Keratinocyte (primary cell): ENCODE measurements at regions not wholly inside any gene's neighbourhood (a gene's known extent, or its start where the extent isn't known, plus 50 kb on each side); places are given as distances from the start of the nearest gene placed in this dataset.

Source experiments
- DNase-seq: peaks from one replicate; pipeline ENCODE4 v3.0.0-alpha.2; 2011; ENCODE audit warnings: low read depth, missing footprints, low spot score
- FAIRE-seq: peaks from 2 replicates; lab custom pipeline; 2011; peaks lifted over from hg19 to GRCh38; lab: Jason Lieb, UNC
- H2AFZ ChIP-seq: 2 replicates; pipeline ENCODE4 v1.6.0; 2012; ENCODE audit warnings: low read length, control low read depth, inconsistent platforms; ENCODE audit not compliant: control insufficient read depth
- H3K27ac ChIP-seq: 2 replicates; pipeline ENCODE4 v1.5.1; 2011; ENCODE audit warnings: low read length; ENCODE audit not compliant: control insufficient read depth, insufficient read depth
- H3K27me3 ChIP-seq: 3 replicates; pipeline ENCODE4 v1.6.0; 2011; ENCODE audit warnings: low read length; ENCODE audit not compliant: control insufficient read depth, insufficient read depth; ENCODE audit errors: extremely low read depth
- H3K36me3 ChIP-seq, 2 experiments: 2 replicates in 1 of 2; 3 replicates in 1 of 2; pipeline ENCODE4 v1.5.1; 2011; ENCODE audit warnings: low read length in 2 of 2, mild to moderate bottlenecking in 1 of 2; ENCODE audit not compliant: control insufficient read depth in 2 of 2, insufficient read depth in 2 of 2; ENCODE audit errors: extremely low read depth in 1 of 2
- H3K4me1 ChIP-seq: 3 replicates; pipeline ENCODE4 v1.5.1; 2011; ENCODE audit warnings: low read length; ENCODE audit not compliant: control insufficient read depth, insufficient read depth; ENCODE audit errors: extremely low read depth
- H3K4me2 ChIP-seq: 3 replicates; pipeline ENCODE4 v1.6.0; 2011; ENCODE audit warnings: low read depth, low read length; ENCODE audit not compliant: control insufficient read depth, insufficient read depth; ENCODE audit errors: extremely low read depth
- H3K4me3 ChIP-seq, 3 experiments: fragments of 200-600 bp in 1 of 3; sonication (generic) in 1 of 3; 2 replicates in 2 of 3; 3 replicates in 1 of 3; pipeline ENCODE4 v1.5.1; 2011 to 2016; ENCODE audit warnings: low read length in 3 of 3, mild to moderate bottlenecking in 3 of 3, control low read depth in 2 of 3, inconsistent platforms in 1 of 3, low read depth in 1 of 3, mixed read lengths in 1 of 3, mixed run types in 1 of 3, moderate library complexity in 1 of 3; ENCODE audit not compliant: control insufficient read depth in 2 of 3, insufficient read depth in 2 of 3; ENCODE audit errors: extremely low read depth in 1 of 3
- H3K79me2 ChIP-seq: 2 replicates; pipeline ENCODE4 v1.6.0; 2012; ENCODE audit warnings: low read length; ENCODE audit not compliant: control insufficient read depth, insufficient read depth
- H3K9ac ChIP-seq: 3 replicates; pipeline ENCODE4 v1.6.0; 2011; ENCODE audit warnings: low read length; ENCODE audit not compliant: control insufficient read depth, insufficient read depth; ENCODE audit errors: extremely low read depth
- H3K9me1 ChIP-seq: 3 replicates; pipeline ENCODE4 v1.6.0; 2011; ENCODE audit warnings: low read length; ENCODE audit not compliant: control insufficient read depth, insufficient read depth; ENCODE audit errors: extremely low read depth
- H3K9me3 ChIP-seq: 2 replicates; pipeline ENCODE4 v1.5.1; 2012; ENCODE audit warnings: low read depth, low read length; ENCODE audit not compliant: control insufficient read depth
- H4K20me1 ChIP-seq: 3 replicates; pipeline ENCODE4 v1.6.0; 2011; ENCODE audit warnings: low read length; ENCODE audit not compliant: control insufficient read depth, insufficient read depth; ENCODE audit errors: extremely low read depth
- EZH2 ChIP-seq: IDR thresholded peaks from one replicate; pipeline ENCODE4 v1.6.1; 2012; ENCODE audit warnings: inconsistent platforms, mild to moderate bottlenecking, low read length, moderate library complexity
- dilution Hi-C: fragments of 300-500 bp; cut with MboI; formaldehyde crosslinking; loops from one replicate; pipeline ENCODE4 v1.7.0; 2020; ENCODE audit warnings: low sequenced_read_pairs; ENCODE audit not compliant: extremely low pct_ligation_motif_present
- TF ChIP-seq, protein P1 (sequence below), 3 experiments: IDR thresholded peaks in 1 of 3; conservative IDR thresholded peaks in 1 of 3; optimal IDR thresholded peaks in 1 of 3; 2 replicates in 2 of 3; 3 replicates in 1 of 3; pipeline versions ENCODE3 to v1.5.1; 2011; ENCODE audit warnings: low read length in 3 of 3, mild to moderate bottlenecking in 3 of 3, moderate library complexity in 2 of 3, control low read depth in 1 of 3, inconsistent platforms in 1 of 3; ENCODE audit not compliant: insufficient read depth in 2 of 3; ENCODE audit errors: extremely low read depth in 1 of 3

DNA sequence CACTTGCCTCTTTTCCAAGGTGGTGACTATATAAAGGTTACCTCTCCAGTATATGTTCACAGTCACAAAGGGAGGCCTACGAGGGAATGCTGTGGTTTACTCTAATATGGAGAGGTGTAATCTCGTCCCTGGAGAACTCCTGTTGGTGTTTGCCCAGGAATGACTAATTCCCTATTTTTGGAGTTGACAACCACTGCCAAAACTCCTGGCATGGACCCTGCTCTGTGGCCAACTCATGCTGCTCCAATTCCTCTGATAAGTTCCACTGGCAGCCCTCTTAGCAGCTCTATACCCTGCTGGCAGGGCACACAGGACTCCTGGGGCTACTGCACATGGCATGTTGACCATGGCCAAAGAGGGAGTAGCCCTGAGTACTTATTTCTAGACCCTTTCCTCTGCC is 418.7 kb upstream of the ANO5 start:
- DNase-seq: no peak
- no peaks in the 10 kb centered on the region for H3K9me1 ChIP-seq
- no peak overlapping the region for H3K4me3 ChIP-seq
- no peaks in the 10 kb centered on the region for H4K20me1 ChIP-seq
- no peaks in the 10 kb centered on the region for H3K27me3 ChIP-seq
- no peak overlapping the region for H3K9ac ChIP-seq
- H2AFZ ChIP-seq: no peak overlapping the region
- no peak overlapping the region for H3K4me2 ChIP-seq
- no peaks in the 10 kb centered on the region for H3K36me3 ChIP-seq
- FAIRE-seq: no peak
- no peak overlapping the region for H3K27ac ChIP-seq
- H3K9me3 ChIP-seq: no peaks in the 10 kb centered on the region
- no peaks in the 10 kb centered on the region for H3K4me1 ChIP-seq
- H3K79me2 ChIP-seq: no peaks in the 10 kb centered on the region
- no peak for TF ChIP-seq EZH2
- TF ChIP-seq, protein P1, sequence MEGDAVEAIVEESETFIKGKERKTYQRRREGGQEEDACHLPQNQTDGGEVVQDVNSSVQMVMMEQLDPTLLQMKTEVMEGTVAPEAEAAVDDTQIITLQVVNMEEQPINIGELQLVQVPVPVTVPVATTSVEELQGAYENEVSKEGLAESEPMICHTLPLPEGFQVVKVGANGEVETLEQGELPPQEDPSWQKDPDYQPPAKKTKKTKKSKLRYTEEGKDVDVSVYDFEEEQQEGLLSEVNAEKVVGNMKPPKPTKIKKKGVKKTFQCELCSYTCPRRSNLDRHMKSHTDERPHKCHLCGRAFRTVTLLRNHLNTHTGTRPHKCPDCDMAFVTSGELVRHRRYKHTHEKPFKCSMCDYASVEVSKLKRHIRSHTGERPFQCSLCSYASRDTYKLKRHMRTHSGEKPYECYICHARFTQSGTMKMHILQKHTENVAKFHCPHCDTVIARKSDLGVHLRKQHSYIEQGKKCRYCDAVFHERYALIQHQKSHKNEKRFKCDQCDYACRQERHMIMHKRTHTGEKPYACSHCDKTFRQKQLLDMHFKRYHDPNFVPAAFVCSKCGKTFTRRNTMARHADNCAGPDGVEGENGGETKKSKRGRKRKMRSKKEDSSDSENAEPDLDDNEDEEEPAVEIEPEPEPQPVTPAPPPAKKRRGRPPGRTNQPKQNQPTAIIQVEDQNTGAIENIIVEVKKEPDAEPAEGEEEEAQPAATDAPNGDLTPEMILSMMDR (optimal IDR thresholded peaks at IDR 0.05 in 1 of 3, IDR thresholded peaks at IDR 0.05 in 1 of 3, conservative IDR thresholded peaks at IDR 0.05 in 1 of 3; ENCODE audit: extremely low read depth in 1 of 3, insufficient read depth in 2 of 3, low read length in 3 of 3): no peak
- dilution Hi-C loops: no loop called here

DNA sequence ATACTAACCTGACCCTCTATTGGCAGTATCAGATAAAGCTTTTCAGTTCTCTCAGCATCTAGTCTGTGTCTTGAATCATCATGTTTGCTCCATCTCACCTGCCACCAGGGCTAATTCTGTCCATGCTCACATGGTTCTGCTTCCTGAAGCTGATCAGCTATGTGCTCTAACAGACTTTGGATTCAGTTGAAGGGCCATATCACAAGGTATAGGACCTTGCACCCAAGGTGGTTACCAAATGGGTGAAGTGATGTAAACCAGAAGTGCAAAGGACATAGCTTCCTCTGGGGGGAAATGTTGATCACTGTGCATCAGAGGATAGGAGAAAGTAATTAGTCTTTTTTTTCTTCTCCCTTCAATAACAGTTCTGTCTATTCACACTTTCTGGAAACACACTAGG is 417.0 kb upstream of the ANO5 start:
- no peak overlapping the region for H3K4me2 ChIP-seq
- no peak for FAIRE-seq
- no peak for DNase-seq
- H3K4me1 ChIP-seq: no peaks in the 10 kb centered on the region
- H3K9me3 ChIP-seq: no peaks in the 10 kb centered on the region
- no peaks in the 10 kb centered on the region for H4K20me1 ChIP-seq
- H3K4me3 ChIP-seq: no peak overlapping the region
- H3K27ac ChIP-seq: no peak overlapping the region
- no peak overlapping the region for H3K9ac ChIP-seq
- H3K79me2 ChIP-seq: no peaks in the 10 kb centered on the region
- H3K9me1 ChIP-seq: no peaks in the 10 kb centered on the region
- H3K36me3 ChIP-seq: no peaks in the 10 kb centered on the region
- no peak overlapping the region for H2AFZ ChIP-seq
- dilution Hi-C loops: no loop called here
- TF ChIP-seq EZH2: no peak
- TF ChIP-seq, protein P1 (optimal IDR thresholded peaks at IDR 0.05 in 1 of 3, IDR thresholded peaks at IDR 0.05 in 1 of 3, conservative IDR thresholded peaks at IDR 0.05 in 1 of 3; ENCODE audit: extremely low read depth in 1 of 3, insufficient read depth in 2 of 3, low read length in 3 of 3): no peak
- no peaks in the 10 kb centered on the region for H3K27me3 ChIP-seq
